ENCODE measurements at regions not wholly inside any gene's neighbourhood (a gene's known extent, or its start where the extent isn't known, plus 50 kb on each side); places are given as distances from the start of the nearest gene placed in this dataset.
"Not testable (repeated sequence)": the region's sequence is repeated elsewhere in the genome, so short reads cannot be mapped to it uniquely, and the experiment has no call there.

DNA sequence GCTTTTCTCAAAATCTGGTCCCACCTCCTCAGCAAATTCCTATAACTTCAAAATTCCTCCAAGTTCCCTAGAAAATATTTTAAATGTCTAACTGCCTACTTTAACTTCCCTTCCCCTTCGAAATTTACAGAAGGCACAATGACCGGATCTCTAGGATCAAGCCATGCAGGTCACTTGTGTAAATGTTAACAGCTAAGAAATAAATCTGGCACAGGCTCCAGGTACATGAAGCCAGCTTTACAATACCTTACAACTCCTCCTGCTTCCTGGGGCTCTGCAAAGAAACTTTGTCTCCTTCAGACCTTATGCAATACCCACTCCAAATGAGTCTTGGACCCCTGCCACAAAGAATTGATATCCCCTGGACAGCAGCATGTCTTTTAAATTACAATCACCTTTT is 1164.2 kb downstream of the BRINP3 start:
- DNase-seq: no peak

DNA sequence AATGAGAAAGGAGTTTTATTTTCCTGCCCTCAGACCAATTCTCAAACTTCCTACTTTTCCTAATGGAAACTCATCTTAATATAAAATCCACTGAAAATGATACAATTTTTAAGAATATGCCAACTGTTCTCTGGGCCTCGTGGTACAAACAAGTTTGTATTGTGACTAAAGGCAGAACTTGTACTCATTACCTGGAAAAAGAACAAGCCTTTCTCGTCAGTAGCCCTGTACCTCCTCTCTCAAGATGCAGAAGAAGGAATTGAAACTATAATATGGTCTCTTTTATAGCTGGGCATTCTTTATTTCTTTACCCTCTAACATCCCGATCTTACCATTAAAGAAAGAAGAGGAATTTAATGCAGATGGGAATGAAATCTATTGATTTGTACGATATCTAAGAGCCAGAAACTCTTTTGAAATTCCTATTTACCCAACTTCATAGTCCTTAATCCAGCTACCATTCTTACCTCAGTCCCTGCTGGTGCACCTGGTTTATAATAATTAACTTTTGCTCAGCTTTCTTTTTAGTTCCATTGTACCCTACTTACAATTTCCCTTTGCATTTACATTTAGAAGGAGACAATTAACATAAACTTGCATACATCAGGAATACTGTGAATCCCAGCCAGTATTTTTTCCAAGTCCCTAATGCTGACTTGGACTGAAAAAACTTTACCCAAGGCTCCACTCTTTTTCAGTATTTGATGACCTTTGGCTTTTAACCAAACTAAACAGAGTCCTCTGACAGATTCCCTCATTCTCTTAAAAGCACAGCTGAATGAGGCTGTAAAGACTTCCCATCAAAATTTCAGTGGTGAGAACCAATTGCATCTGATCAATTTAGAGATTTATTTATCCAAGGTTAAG is 1162.4 kb downstream of the BRINP3 start:
- no peak for DNase-seq

GRCh38 chr1:189323091-189323490 is 1154.6 kb downstream of the BRINP3 start:
- DNase-seq: no peak

DNA sequence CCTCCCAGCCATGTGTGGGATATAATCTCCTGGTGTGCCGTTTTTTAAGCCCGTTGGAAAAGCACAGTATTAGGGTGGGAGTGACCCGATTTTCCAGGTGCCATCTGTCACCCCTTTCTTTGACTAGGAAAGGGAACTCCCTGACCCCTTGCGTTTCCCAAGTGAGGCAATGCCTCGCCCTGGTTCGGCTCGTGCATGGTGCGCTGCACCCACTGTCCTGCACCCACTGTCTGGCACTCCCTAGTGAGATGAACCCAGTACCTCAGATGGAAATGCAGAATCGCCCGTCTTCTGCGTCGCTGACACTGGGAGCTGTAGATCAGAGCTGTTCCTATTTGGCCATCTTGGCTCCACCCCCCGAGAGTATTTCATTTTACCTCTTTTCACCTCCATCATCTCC is 1146.6 kb downstream of the BRINP3 start:
- DNase-seq: not testable (repeated sequence)

- DNase-seq: no peak
These were observed 1141.3 kb downstream of the BRINP3 start for GRCh38 chr1:189336115-189337100.

DNA sequence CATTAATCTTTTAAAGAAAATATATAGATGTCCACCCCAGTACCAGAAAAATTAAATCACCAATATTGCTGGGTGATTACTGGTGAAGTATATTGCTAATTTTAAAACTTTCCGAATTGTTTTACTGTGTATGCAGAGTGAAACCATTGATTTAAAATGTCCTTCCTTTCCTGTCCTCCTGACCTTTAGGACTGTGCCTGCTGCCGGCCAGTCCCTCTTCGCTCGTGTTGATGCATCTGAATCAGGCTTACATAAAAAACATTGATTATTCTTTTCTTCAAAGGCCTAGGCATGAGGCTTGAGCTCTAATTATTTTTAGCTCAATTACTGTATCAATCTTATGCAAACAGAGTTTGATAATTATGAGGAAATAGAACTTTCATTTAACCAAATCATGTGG is 1128.1 kb downstream of the BRINP3 start:
- DNase-seq: no peak

DNA sequence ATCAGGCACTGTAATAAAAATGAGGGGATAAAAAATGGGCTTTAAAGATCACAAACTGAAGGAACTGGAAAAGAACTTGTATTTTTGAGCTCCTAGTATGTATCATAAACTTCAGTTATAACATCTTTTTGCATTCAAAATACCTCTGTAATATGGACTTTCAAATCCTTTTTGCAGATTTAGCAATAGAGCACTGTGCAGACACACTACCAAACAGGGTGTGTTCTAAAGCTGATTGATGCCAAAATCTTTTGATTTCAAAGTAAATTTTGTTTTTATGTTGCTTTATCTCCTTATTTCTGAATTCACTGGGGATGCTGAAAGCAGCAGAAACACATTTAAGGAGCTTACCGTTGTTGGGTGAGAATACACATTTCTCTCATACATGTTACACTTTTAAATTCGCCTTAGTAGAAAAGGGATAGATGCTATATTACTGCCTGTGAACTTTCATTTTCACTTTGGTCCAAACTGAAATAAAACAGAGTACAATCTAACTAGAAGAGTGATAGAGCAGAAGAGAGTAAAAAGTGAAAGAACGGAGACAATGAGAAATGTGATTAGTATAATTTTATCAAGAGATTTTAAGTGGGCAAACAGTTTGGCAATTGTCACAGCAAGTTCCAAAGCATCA is 1126.6 kb downstream of the BRINP3 start:
- DNase-seq: no peak

GRCh38 chr1:189351960-189352359 is 1125.7 kb downstream of the BRINP3 start:
- no peak for DNase-seq

DNA sequence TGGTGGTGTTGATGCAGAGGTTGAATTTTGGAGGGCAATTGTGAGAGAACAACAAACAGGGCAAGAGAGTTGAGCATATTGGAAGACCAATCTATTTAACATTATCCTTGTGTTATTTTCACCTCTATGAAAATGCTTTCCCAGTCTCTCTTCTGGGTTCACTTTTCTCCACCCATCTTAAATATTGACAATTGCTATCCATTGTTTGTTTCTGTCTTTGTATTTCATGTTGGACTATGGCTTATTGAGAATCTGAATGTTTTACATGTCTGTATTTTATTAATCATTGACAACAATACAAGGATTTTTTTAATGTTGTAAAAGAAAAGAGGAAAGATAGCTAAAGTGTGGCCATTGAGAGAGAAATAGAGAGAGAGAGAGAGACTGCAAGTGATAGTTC is 1121.5 kb downstream of the BRINP3 start:
- no peak for DNase-seq

- DNase-seq: no peak
These were observed 1120.3 kb downstream of the BRINP3 start for GRCh38 chr1:189357317-189357716.

GRCh38 chr1:189369612-189370011 is 1108.1 kb downstream of the BRINP3 start:
- no peak for DNase-seq

- DNase-seq: no peak
These were observed 1102.8 kb downstream of the BRINP3 start for GRCh38 chr1:189374816-189375215.

- no peak for DNase-seq
These were observed 1072.2 kb downstream of the BRINP3 start for GRCh38 chr1:189405419-189405818.

DNA sequence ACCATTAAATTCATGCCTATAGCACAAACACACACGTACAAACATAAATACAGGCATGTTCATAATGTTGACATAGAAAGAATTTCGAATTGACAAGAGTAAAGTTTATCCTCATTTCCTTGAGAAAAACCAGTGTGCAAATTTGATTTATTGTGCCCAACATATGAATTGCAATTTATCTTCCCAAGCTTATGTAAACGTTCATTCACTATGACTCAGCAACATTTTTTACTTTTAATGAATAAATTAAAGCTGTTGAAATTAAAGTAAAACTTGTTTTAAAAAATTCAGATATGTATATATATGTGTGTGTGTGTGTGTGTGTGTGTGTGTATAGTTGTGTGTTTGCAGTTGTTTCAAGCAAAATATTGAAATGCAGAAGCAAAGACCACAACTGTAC is 1067.9 kb downstream of the BRINP3 start:
- DNase-seq: no peak

- DNase-seq: no peak
These were observed 1052.8 kb downstream of the BRINP3 start for GRCh38 chr1:189424746-189425331.

DNA sequence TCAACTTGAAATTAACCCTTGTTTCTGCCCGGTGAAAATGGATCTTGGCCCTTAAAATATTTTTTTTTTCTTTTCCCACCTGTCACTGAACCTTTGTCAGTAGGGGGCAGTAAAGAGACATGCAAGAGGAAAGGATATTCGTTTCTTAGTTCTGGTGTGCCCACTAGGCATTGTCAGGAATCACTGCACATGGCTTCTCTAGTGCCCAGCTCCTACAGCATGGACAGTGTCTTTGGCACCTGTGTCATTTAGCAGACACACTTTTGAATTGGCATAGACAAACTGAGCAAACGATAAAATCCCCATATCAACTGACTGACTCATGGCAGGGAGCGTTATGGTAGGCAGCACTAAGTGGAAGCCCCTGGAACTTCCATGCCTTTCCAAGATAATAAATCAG is 1048.1 kb downstream of the BRINP3 start:
- no peak for DNase-seq

- DNase-seq: no peak
These were observed 1046.2 kb downstream of the BRINP3 start for GRCh38 chr1:189431447-189431846.

- DNase-seq: no peak
These were observed 1044.9 kb downstream of the BRINP3 start for GRCh38 chr1:189432753-189433152.

- DNase-seq: no peak
These were observed 1043.2 kb downstream of the BRINP3 start for GRCh38 chr1:189434461-189434860.

GRCh38 chr1:189435398-189435797 is 1042.3 kb downstream of the BRINP3 start:
- no peak for DNase-seq

GRCh38 chr1:189438808-189439207 is 1038.9 kb downstream of the BRINP3 start:
- DNase-seq: no peak

DNA sequence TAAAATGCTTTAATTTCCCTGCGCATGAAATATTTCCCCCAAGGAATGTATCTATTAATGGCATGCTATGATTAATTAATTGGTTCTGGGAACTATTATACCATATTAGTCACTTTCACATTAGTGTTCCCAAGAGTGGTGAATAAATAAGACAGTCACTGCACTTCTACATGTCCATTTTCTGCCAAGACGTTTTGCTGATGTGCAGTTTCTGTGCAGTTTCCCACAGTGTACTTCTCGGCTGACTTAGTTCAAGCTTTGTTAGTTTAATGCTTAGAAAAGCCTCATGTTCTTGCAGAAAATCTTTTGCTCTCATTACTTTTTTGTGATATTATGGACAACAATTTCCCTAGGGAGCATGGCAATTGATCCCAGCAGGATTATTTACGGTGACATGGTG is 1014.5 kb downstream of the BRINP3 start:
- DNase-seq: no peak

DNA sequence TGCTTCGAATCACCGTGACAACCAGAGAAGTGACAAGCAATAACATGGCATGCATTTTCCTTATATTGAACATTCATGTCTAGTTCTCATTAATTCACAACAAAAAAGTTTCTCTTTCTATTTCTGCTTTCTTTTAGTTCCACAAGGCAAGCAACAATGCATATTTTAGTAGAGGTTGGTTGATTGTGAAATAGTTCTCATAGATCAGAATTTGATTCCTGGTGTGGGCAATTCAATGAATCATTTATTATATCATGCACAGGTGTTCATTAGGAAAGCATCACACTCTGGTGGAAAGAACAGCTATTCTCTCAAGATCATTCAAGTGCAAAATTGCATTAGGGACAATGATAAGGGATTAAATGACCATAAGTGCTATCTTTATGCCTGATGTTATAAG is 980.9 kb downstream of the BRINP3 start:
- no peak for DNase-seq
